IMR-90 (cell line): ENCODE measurements at regions not wholly inside any gene's neighbourhood (a gene's known extent, or its start where the extent isn't known, plus 50 kb on each side); places are given as distances from the start of the nearest gene placed in this dataset.

Experiments
- ATAC-seq: fragments of 200-7000 bp; cut with Tn5 transposase; 2 replicates; pipeline ENCODE4 v1.9.1; 2020; ENCODE audit warnings: low read depth, mild to moderate bottlenecking, moderate library complexity
- BruUV-seq: library from RNA; stranded (reverse); fragments of 400-500 nt; replicated peaks from 2 replicates; lab custom pipeline; 2021; lab: Mats Ljungman, UMichigan
- CTCF ChIA-PET: fragments of 300-600 bp; formaldehyde crosslinking; extraction: SDS; loops from one replicate; lab custom pipeline; 2021; ENCODE audit warnings: antibody characterized with exemption; lab: Yijun Ruan, JAX
- POLR2A ChIA-PET: fragments of 300-600 bp; sonication (Branson Sonifier 250); formaldehyde crosslinking; loops from one replicate; lab custom pipeline; 2022; ENCODE audit warnings: antibody characterized with exemption; ENCODE audit not compliant: unreplicated experiment; lab: Charles Lee
- DNase-seq: peaks from one replicate; pipeline ENCODE4 v3.0.0; 2013
- H2AFZ ChIP-seq: replicated peaks from 2 replicates; pipeline ENCODE3; 2013; ENCODE audit warnings: low read length, mild to moderate bottlenecking; ENCODE audit not compliant: poor library complexity
- H2AK5ac ChIP-seq: 2 replicates; pipeline ENCODE4 v1.6.1; 2013; ENCODE audit warnings: low read depth, low read length, inconsistent platforms
- H2AK9ac ChIP-seq: replicated peaks from 2 replicates; pipeline ENCODE3; 2013; ENCODE audit warnings: mild to moderate bottlenecking, low read depth, low read length, moderate library complexity; ENCODE audit not compliant: poor library complexity
- H2BK120ac ChIP-seq: 2 replicates; pipeline ENCODE4 v1.6.1; 2013; ENCODE audit warnings: low read depth, low read length, inconsistent platforms
- H2BK15ac ChIP-seq: 3 replicates; pipeline ENCODE4 v1.6.1; 2013; ENCODE audit warnings: low read depth, low read length, inconsistent platforms
- H2BK20ac ChIP-seq: 2 replicates; pipeline ENCODE4 v1.6.1; 2013; ENCODE audit warnings: low read depth, mild to moderate bottlenecking, inconsistent platforms, low read length, moderate library complexity
- H2BK5ac ChIP-seq: 2 replicates; pipeline ENCODE4 v1.6.1; 2013; ENCODE audit warnings: mild to moderate bottlenecking, low read depth, low read length, inconsistent platforms; ENCODE audit not compliant: poor library complexity, severe bottlenecking
- H3K14ac ChIP-seq: replicated peaks from 2 replicates; pipeline ENCODE4 v1.6.1; 2013; ENCODE audit warnings: low read depth, low read length, inconsistent platforms
- H3K18ac ChIP-seq: 2 replicates; pipeline ENCODE4 v1.6.1; 2013; ENCODE audit warnings: low read depth, low read length, control low read depth
- H3K23ac ChIP-seq: 2 replicates; pipeline ENCODE4 v1.6.1; 2013; ENCODE audit warnings: low read depth, low read length, inconsistent platforms
- H3K27ac ChIP-seq: 2 replicates; pipeline ENCODE4 v1.5.1; 2013; ENCODE audit warnings: mild to moderate bottlenecking, control low read depth, low read length; ENCODE audit not compliant: insufficient read depth
- H3K27me3 ChIP-seq: 2 replicates; pipeline ENCODE4 v1.6.1; 2013; ENCODE audit warnings: low read length; ENCODE audit not compliant: control insufficient read depth, insufficient read depth
- H3K36me3 ChIP-seq: 2 replicates; pipeline ENCODE4 v1.6.1; 2013; ENCODE audit warnings: low read length, mixed read lengths; ENCODE audit not compliant: control insufficient read depth, insufficient read depth
- H3K4ac ChIP-seq: 2 replicates; pipeline ENCODE4 v1.6.1; 2013; ENCODE audit warnings: low read depth, low read length, inconsistent platforms
- H3K4me1 ChIP-seq: 2 replicates; pipeline ENCODE4 v1.6.1; 2013; ENCODE audit warnings: low read length, mixed read lengths; ENCODE audit not compliant: control insufficient read depth, insufficient read depth
- H3K4me2 ChIP-seq: 2 replicates; pipeline ENCODE4 v1.6.1; 2013; ENCODE audit warnings: low read depth, mild to moderate bottlenecking, control low read depth, low read length, moderate library complexity
- H3K4me3 ChIP-seq: 2 replicates; pipeline ENCODE4 v1.5.1; 2013; ENCODE audit warnings: low read depth, mild to moderate bottlenecking, control low read depth, low read length, moderate library complexity; ENCODE audit not compliant: insufficient read depth
- H3K56ac ChIP-seq: 2 replicates; pipeline ENCODE4 v1.6.1; 2013; ENCODE audit warnings: low read length, inconsistent platforms; ENCODE audit not compliant: insufficient read depth; ENCODE audit errors: extremely low read depth
- H3K79me1 ChIP-seq, 2 experiments: 2 replicates each; pipeline ENCODE4 v1.6.1; 2013; ENCODE audit warnings: low read length in 2 of 2, inconsistent platforms in 1 of 2, low read depth in 1 of 2
- H3K9ac ChIP-seq: 2 replicates; pipeline ENCODE4 v1.6.1; 2013; ENCODE audit warnings: low read depth, low read length, control low read depth
- H3K9me1 ChIP-seq: 2 replicates; pipeline ENCODE4 v1.6.1; 2013; ENCODE audit warnings: low read length, inconsistent platforms; ENCODE audit not compliant: insufficient read depth
- H3K9me3 ChIP-seq: 2 replicates; pipeline ENCODE4 v1.6.1; 2013; ENCODE audit warnings: low read length; ENCODE audit not compliant: control insufficient read depth, insufficient read depth
- H4K20me1 ChIP-seq: 2 replicates; pipeline ENCODE4 v1.6.1; 2013; ENCODE audit warnings: low read length, inconsistent platforms; ENCODE audit not compliant: insufficient read depth
- H4K5ac ChIP-seq: 2 replicates; pipeline ENCODE4 v1.6.1; 2013; ENCODE audit warnings: mild to moderate bottlenecking, low read depth, low read length, control low read depth
- H4K8ac ChIP-seq, 2 experiments: 2 replicates each; pipeline ENCODE4 v1.6.1; 2013; ENCODE audit warnings: low read depth in 2 of 2, low read length in 2 of 2, control low read depth in 1 of 2, inconsistent platforms in 1 of 2
- H4K91ac ChIP-seq: 2 replicates; pipeline ENCODE4 v1.6.1; 2013; ENCODE audit warnings: low read depth, low read length, inconsistent platforms; ENCODE audit not compliant: insufficient read depth
- BHLHE40 ChIP-seq: fragments of 150-350 bp; IDR thresholded peaks from 2 replicates; pipeline ENCODE4 v1.6.1; 2016; ENCODE audit warnings: mild to moderate bottlenecking, low read depth, low read length
- CEBPB ChIP-seq: IDR thresholded peaks from 2 replicates; pipeline ENCODE4 v1.6.1; 2012; ENCODE audit warnings: low read depth, low read length, improper control_type of control experiment
- CTCF ChIP-seq: conservative IDR thresholded peaks from 2 replicates; pipeline ENCODE4 v1.5.1; 2012; ENCODE audit warnings: mild to moderate bottlenecking, low read depth, low read length, improper control_type of control experiment
- ELK1 ChIP-seq: fragments of 150-350 bp; IDR thresholded peaks from 2 replicates; pipeline ENCODE4 v1.6.1; 2016; ENCODE audit warnings: low read depth, mild to moderate bottlenecking, low read length, moderate library complexity, borderline replicate concordance
- MAFK ChIP-seq: IDR thresholded peaks from 2 replicates; pipeline ENCODE4 v1.6.1; 2012; ENCODE audit warnings: low read depth, low read length, improper control_type of control experiment
- MAZ ChIP-seq: IDR thresholded peaks from 2 replicates; pipeline ENCODE4 v1.6.1; 2012; ENCODE audit warnings: low read depth, mild to moderate bottlenecking, low read length, improper control_type of control experiment, moderate library complexity, borderline replicate concordance
- MXI1 ChIP-seq: IDR thresholded peaks from 2 replicates; pipeline ENCODE4 v1.6.1; 2012; ENCODE audit warnings: low read depth, mild to moderate bottlenecking, low read length, moderate library complexity, borderline replicate concordance
- NFE2L2 ChIP-seq: fragments of 150-350 bp; IDR thresholded peaks from 2 replicates; pipeline ENCODE4 v1.6.1; 2016; ENCODE audit warnings: low read depth, mild to moderate bottlenecking, low read length
- POLR2A ChIP-seq: IDR thresholded peaks from 2 replicates; pipeline ENCODE4 v1.6.1; 2012; ENCODE audit warnings: mild to moderate bottlenecking, low read depth, low read length
- RCOR1 ChIP-seq: IDR thresholded peaks from 2 replicates; pipeline ENCODE4 v1.6.1; 2012; ENCODE audit warnings: mild to moderate bottlenecking, low read length, improper control_type of control experiment; ENCODE audit not compliant: insufficient replicate concordance
- RFX5 ChIP-seq: IDR thresholded peaks from 2 replicates; pipeline ENCODE4 v1.8.0; 2012; ENCODE audit warnings: low read depth, mild to moderate bottlenecking, low read length, moderate library complexity
- USF2 ChIP-seq: fragments of 150-350 bp; IDR thresholded peaks from 2 replicates; pipeline ENCODE4 v1.6.1; 2017; ENCODE audit warnings: mild to moderate bottlenecking, antibody characterized with exemption, low read length, low read depth
- WGBS, 2 experiments: methylation state at CpG; one replicate each; pipeline versions ENCODE4 v1.1.5 to v1.1.7; 2013; ENCODE audit warnings: missing lambda C conversion rate in 2 of 2; ENCODE audit not compliant: insufficient read length in 1 of 2; ENCODE audit errors: extremely low coverage in 2 of 2; 5-methylcytosine and 5-hydroxymethylcytosine counted together
- dilution Hi-C: fragments of 300-500 bp; cut with HindIII; formaldehyde crosslinking; loops from one replicate; pipeline ENCODE4 v1.14.3; 2018; ENCODE audit warnings: low sequenced_read_pairs; ENCODE audit not compliant: unreplicated experiment
- in situ Hi-C: fragments of 300-500 bp; cut with MboI; formaldehyde crosslinking; loops from 3 replicates; pipeline ENCODE4 v1.14.3; 2019; ENCODE audit warnings: low sequenced_read_pairs, inconsistent platforms, mixed read lengths
- intact Hi-C: fragments of 100-400 bp; cut with micrococcal nuclease; formaldehyde crosslinking; loops from 2 replicates; pipeline ENCODE4 v1.10.0; 2022

- H3K9me1 ChIP-seq = peaks cover 11% of the 10 kb centered on the region
- H3K23ac ChIP-seq = no peak overlapping the region
- in situ Hi-C loops (no loop called here), dilution Hi-C loops (no loop called here), intact Hi-C loops (no loop called here)
- H4K5ac ChIP-seq = no peak overlapping the region
- no peak for ATAC-seq
- no peaks in the 10 kb centered on the region for H3K79me1 ChIP-seq
- H3K14ac ChIP-seq = 0 out of 2 replicates have a peak overlapping the region, but pooled peaks have one; percentile 13
- H2AK5ac ChIP-seq = no peak overlapping the region
- no peak overlapping the region for H2AK9ac ChIP-seq
- H2BK120ac ChIP-seq = no peak overlapping the region
- H3K9ac ChIP-seq = no peak overlapping the region
- H3K18ac ChIP-seq = no peak overlapping the region
- H3K27ac ChIP-seq = no peak overlapping the region
- BruUV-seq = no TSS peak
- POLR2A ChIA-PET = no interaction called here
- CTCF ChIA-PET = no interaction called here
- H2AFZ ChIP-seq = no peak overlapping the region
- H4K20me1 ChIP-seq = no peaks in the 10 kb centered on the region
- DNase-seq = no peak
- no peak overlapping the region for H3K4ac ChIP-seq
- H3K4me2 ChIP-seq = no peak overlapping the region
- H4K91ac ChIP-seq = no peak overlapping the region
- no peak overlapping the region for H3K4me3 ChIP-seq
- H2BK15ac ChIP-seq = 0 out of 3 replicates have a peak overlapping the region, but pooled peaks have one; percentile 11
- H2BK20ac ChIP-seq = no peak overlapping the region
- peaks cover 15% of the 10 kb centered on the region for H3K4me1 ChIP-seq
- no peaks in the 10 kb centered on the region for H3K36me3 ChIP-seq
- H3K56ac ChIP-seq = no peak overlapping the region
- no peaks in the 10 kb centered on the region for H3K27me3 ChIP-seq
- TF ChIP-seq POLR2A (no peak), NFE2L2 (no peak), MAFK (no peak), CTCF (no peak), MAZ (no peak), MXI1 (no peak), USF2 (no peak), RFX5 (no peak), CEBPB (no peak), RCOR1 (no peak), BHLHE40 (no peak), ELK1 (no peak)
- no peak overlapping the region for H2BK5ac ChIP-seq
- H4K8ac ChIP-seq = no peak overlapping the region
- H3K9me3 ChIP-seq = no peaks in the 10 kb centered on the region
- WGBS, 2 experiments = 100% methylated on average over 1 of the region's 2 CpGs; no CpG with 5 or more reads in 1 of the 2 experiments
Observed at GRCh38 chr5:54629115-54629514, 111.6 kb downstream of the SNX18 start.
